UCSD-AML1 (cell line): ENCODE measurements at regions not wholly inside any gene's neighbourhood (a gene's known extent, or its start where the extent isn't known, plus 50 kb on each side); places are given as distances from the start of the nearest gene placed in this dataset.
"Not testable (repeated sequence)": the region's sequence is repeated elsewhere in the genome, so short reads cannot be mapped to it uniquely, and the experiment has no call there.

Experiments used
- DNase-seq: peaks from one replicate; lab custom pipeline; 2025; ENCODE audit not compliant: unreplicated experiment; lab: John Stamatoyannopoulos, UW

DNA sequence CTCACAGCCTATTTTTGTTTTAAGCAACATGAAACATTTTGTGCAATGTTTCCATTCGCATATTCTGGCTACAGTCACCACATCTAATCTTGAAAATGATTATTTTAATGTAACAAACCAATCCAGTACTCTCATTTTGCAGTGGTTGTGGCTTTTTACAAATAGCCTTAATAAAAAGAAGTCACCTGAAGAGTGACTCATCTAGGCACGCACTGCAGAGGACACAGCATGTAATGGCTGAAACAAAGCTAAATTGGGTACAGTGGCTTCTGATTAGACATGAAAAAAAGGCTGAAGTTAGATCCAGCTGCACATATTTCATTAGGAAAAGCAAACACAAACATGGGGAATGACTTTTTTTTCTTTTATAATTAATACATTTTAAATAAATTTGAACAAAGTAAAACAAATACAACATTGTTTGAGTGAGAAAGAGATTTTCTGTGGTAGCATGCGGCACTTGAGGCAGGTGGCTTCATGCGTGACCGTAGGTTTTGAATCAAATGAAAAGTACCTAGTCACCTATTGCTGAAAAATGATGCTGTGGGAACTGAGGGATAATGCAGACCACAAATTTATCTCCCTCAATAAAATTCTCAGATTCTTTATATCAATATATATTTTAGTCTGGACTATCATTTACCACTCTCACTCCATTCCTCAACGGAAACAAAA lies 240.8 kb upstream of the DDX53 start:
- no peak for DNase-seq

DNA sequence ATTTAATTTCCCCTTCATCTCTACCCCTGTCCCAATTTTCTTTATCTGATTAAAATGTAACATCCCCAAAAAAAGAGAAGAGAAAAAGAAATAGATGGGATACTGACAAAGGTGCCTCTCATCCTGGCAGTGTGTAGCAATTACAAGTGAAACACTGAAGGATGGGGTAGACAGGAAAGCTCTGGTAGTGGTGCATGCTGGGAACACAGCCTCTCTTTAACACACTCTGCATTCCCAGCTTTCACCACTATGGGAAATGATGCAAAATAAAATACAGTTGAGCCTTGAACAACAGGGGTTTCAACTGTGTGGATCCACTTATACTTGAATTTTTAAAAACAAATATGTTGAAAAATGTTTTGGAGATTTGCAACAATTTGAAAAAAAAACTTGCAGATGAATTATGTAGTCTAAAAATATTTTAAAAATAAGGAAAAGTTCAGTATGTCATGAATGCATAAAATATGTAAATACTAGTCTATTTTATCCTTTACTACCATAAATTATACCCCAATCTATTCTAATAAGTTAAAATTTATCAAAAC lies 239.2 kb upstream of the DDX53 start:
- DNase-seq, result no peak

DNA sequence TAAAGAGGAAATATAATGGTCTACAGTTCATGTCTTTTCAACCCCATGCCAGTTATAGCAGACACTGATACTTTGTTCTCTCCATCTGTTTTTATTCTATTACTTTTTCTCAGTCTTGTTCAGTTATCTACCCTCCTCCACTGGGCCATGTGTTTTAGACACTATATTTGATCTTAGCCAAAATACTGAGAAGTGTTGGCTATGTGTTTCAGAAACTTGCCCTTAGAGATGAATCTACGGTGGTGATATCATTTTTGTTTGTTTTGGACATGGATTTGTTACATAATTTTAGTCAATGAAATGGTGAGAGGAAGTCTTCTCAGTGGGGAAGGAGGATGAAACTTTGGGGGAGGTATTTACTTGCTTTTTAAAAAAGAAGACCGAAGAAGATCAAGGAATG lies 211.5 kb upstream of the DDX53 start:
- DNase-seq, result no peak

DNA sequence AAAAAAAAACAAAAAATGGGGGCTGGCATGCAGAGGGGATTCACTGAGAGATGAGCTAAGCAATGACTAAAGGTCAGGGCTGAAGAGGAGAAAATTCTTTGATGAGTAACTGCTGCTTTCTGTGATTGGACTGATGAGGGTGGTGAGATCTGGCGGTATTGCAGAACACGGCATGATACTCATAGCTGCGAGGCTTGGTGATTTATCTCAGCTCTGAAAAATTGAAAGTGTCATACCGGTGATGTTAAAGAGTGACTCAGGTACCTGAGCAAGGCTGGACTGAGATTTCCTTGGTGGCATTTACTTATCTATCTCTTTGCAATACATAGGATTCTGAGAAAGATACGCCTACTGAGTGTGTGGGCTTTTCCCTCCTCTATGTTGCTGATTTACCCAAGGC lies 204.1 kb upstream of the DDX53 start:
- no peak for DNase-seq

DNA sequence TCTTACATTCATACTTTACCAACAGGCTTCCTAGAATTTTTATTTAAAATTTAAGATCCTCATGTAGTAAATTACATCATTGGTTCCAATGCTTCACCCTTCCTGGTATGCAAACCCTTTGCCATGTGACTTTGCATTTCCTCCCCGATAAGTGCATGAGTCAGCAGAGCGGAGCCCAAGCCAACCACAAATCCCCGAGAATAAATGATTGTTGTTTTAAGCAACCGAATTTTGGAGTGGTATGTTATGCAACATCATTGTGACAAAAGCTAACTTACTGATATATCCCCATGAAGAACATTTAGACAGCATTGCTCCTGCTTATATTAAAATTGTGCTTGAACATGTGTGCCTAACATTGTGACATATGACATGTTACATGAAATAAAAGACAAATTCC lies 199.4 kb upstream of the DDX53 start:
- DNase-seq, result peak; percentile 42

DNA sequence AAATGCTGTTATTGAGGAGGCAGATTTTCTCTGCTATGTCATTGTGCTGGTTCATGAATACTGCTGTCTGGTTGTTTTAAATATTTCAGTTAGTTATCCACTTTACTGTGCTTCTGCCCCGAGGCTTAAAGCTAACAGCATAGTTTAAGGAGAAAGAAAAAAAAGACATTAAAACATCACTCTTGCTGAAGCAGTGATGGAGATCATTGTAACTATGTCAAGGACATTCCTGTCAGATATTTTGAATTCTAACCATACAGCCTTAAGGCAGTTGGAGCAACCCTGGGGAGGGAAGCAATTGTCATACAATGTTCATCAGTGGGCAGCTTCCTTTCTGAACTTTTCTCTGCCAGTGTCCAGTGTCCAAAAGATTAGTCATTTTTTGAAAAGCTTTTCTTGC lies 199.0 kb upstream of the DDX53 start:
- DNase-seq, result no peak

DNA sequence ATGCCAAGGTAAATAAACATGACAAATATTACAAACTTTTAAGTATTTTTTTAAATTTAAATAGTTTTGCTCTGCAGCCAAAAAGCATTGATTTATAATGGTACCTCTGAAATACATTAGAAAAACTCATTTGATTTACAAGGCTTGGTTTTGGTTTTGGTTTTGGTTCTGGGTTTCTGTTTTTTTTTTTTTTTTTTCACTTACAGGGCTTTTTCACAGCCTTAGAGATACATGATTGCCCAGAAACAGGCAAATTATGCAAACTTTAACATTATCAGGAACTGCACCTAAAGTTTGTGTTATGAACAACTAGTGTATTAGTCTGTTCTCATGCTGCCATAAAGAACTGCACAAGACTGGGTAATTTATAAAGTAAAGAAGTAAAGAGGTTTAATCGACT lies 196.4 kb upstream of the DDX53 start:
- no peak for DNase-seq

DNA sequence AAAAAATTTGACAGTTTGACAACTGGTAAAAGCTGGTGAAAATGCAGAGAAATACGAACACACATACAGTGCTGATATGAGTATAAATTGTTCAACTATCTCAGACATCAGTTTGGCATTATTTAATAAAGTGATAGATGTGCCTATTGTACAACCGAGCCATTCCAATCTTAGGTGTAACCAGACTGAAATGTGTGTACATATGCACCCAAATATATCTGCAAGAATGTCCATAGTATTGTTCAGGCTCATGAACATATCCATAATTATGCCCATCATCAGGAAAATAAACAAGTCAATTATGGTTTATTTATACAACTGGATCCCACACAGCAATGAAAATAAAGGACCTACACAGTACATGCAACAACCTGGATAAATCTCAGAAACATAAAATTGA lies 188.9 kb upstream of the DDX53 start:
- no peak for DNase-seq

DNA sequence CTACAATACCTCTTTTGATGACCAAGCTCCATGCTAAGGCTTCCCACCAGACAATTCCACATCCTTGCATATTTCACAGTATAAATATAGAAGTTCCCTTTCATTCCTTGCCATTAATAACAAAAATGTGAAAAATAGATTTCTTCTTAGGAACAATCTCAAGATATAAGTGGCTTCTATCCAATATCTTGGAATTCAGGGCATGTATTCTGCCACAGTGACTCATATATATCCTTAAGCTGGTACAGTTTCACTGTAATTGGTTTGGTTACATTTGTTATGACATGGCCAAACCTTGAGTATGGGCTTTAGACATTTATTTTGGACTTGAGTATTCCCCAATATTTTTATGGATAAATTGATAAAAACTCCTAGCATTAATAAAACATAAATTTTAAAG lies 181.7 kb upstream of the DDX53 start:
- DNase-seq, result no peak

DNA sequence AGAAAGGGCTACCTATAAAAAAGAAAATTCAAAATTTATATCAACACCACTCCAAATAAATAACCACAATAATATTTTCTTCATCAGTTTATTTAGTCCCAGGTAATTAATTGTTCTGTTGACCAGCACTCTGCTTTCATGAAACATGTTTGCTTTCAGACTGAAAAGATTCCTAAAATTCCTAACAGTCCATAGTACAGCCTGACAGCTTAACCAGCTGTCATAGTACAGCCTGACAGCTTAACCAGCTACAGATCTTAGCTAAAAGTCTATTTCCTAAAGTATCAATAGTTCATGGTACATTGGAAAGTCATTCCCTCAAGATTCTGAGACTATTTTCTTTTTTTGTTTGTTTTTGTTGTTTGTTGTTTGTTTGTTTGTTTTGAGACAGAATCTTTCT lies 144.1 kb upstream of the DDX53 start:
- DNase-seq, result no peak

DNA sequence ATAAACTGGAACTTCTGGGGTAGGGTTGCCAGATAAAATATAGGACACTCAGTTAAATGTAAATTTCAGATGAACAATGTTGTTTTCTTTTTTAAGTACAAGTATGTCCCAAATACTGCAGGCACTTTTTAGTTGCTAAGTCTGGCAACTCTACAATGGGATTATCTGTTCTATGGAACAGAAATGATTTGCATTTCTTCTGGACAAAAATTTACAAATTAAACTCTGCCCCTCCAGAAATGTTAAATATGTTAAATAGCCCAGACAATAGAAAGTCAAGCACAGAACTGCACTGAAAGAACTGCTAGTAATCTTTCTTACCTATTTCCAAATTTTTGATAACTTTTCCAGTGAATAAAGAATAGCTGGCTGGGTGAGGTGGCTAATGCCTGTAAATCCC lies 140.1 kb upstream of the DDX53 start:
- DNase-seq, result no peak

DNA sequence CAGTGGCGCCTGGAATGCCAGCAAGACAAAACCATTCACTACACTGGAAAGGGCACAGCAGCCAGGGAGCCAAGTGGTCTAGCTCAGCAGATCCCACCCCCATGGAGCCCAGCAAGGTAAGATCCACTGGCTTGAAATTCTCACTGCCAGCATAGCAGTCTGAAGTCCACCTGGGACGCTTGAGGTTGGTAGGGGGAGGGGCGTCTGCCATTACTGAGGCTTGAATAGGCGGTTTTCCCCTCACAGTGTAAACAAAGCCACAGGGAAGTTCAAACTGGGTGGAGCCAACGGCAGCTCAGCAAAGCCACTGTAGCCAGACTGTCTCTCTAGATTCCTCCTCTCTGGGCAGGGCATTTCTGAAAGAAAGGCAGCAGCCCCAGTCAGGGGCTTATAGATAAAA lies 133.0 kb upstream of the DDX53 start:
- DNase-seq, result not testable (repeated sequence)

DNA sequence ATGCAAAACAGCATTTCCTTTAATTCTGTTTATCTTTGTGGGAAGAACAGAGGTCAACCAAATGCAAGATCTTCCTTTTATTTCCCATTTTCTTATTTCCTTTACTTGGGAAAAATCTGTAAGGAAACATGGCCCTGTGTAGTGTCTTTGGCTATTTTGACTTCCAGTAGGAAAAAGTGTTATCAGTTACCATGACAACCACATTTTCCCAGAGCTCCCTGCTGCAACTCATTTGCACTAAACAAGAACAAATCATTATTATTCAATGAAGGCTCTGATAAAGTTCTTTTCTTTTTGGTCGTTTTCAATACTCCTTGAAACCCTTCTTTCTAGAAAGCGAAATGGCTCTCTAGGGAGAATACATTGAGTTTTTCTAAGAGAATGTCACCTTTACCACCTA lies 117.2 kb upstream of the DDX53 start:
- no peak for DNase-seq

DNA sequence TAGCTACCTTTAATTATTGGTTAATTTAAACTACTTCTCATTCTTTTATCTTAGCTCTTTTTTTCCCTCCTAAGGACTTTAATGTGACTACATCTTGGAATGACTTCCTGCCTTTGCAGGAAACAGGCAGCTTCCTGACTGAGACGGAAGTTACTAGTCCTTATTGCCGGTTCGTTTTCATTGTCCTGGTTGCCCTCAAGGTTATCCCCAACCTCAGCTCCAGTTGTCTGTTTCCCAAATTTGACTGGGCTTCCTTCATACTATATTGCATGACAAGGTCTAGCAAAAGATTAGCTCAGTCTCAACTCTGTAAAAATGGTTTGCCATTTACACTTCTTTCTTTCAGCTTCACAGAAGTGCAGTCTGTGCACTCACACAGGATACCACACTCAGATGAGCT lies 109.9 kb upstream of the DDX53 start:
- peak; percentile 7 for DNase-seq

DNA sequence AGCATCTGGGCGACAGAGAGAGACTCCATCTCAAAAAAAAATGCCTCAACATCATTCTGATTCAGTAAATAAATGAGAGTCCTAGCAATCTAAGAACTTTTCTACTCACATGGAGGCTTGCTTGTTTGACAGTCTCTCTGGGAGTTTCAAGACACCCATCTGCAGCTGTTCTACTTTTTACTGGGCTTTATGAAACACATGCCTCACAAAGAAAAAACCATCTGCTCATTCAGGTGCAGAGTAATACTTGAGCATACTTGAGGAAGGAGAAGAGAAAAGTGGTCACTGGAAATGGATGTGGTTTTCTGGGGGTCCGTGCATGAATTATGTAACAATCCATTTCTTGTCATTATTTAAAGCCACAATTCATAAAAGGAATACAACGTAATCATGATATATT lies 87.1 kb upstream of the DDX53 start:
- no peak for DNase-seq

DNA sequence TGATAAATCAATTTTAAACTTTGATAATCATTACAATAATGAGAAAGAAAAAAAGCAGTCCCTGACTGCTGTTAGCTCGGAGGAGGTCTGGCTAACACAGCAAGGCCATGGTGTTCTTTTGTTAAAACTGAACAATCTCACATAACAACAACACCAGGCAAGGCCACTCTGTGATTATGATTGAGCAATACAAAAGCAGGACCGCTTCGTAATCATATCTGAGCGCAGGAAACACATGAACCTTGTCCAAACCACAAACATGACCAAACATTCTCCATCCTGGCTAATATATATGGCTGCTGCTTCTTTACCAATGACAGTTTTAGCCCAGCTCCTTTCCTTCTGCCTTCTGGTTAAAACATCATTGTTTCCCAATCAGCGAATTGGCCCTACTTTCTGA lies 76.8 kb upstream of the DDX53 start:
- DNase-seq, result peak; percentile 6

DNA sequence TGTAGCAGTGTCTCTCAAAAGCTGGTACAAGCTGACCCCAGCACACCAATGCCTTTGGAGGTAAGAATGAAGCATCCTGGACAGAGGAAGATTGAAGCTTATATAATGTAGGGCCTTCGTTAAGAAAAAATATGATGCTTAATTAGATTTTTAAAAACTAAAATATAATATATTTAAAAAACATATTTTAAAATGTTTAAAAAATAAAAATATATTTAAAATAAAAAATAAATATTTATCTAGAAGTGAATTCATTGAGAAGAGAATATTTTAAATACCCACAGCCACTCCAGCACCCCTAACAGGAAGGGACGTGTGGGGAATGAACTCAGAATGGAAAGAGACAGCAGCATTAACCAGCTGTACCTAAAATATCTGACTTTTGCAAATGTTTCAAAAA lies 65.1 kb upstream of the DDX53 start:
- DNase-seq, result no peak

DNA sequence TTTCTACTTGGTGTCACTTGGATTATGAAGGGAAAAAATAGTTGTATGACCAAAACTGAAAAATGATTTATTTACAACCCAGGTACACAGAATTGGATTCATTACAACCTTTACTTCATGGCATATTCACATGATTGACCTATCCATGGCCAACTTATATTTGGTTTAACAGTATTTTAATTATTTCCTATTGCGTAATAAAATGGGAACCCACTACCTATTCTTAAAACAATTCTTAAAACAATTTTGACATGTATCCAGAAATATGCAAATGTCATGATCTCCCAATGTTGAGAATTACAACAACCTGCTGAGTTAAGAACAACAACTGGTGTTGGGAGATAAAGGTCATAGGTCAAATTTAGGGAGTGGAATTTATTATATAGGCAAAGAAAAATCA lies 54.8 kb upstream of the DDX53 start:
- DNase-seq, result no peak
